Mucosa of descending colon (tissue), 3 donors: ENCODE measurements at regions not wholly inside any gene's neighbourhood (a gene's known extent, or its start where the extent isn't known, plus 50 kb on each side); places are given as distances from the start of the nearest gene placed in this dataset.

Source experiments
- ATAC-seq: fragments of 200-7000 bp; cut with Tn5 transposase; one replicate; pipeline ENCODE4 v1.9.1; 2020; ENCODE audit warnings: mild to moderate bottlenecking, moderate library complexity
- DNase-seq, 3 donors: peaks; one replicate each; pipeline ENCODE4 v3.0.0-alpha.2; 2020
- H3K36me3 ChIP-seq: fragments of 200-600 bp; one replicate; pipeline ENCODE4 v1.8.0; 2021; ENCODE audit warnings: low read depth, mild to moderate bottlenecking
- H3K4me1 ChIP-seq: fragments of 200-600 bp; one replicate; pipeline ENCODE4 v1.8.0; 2021; ENCODE audit warnings: low read depth, mild to moderate bottlenecking
- H3K4me3 ChIP-seq: fragments of 200-600 bp; one replicate; pipeline ENCODE4 v1.8.0; 2021; ENCODE audit warnings: mild to moderate bottlenecking
- H3K9me3 ChIP-seq: fragments of 200-600 bp; one replicate; pipeline ENCODE4 v1.8.0; 2021; ENCODE audit warnings: mild to moderate bottlenecking
- CTCF ChIP-seq: fragments of 200-600 bp; IDR thresholded peaks from one replicate; pipeline ENCODE4 v1.8.0; 2022; ENCODE audit warnings: antibody characterized with exemption, mild to moderate bottlenecking
- intact Hi-C, 2 donors: fragments of 100-400 bp; cut with DNase I in 1 of 2; cut with micrococcal nuclease in 1 of 2; formaldehyde crosslinking; loops; one replicate each; pipeline versions ENCODE4 v1.11.0 to v1.11.1; 2022; cut with DNase I, micrococcal nuclease
- donor health status: DM: no; HTN: no; CAD: no; lungs with moderate emphysema.
- donor health status: DM: no; HTN: no; CAD: no.
- donor health status: DM: no; HTN: yes; CAD: no.

GRCh38 chr10:78481842-78482241 is 448.2 kb downstream of the RPS24 start:
- no peak overlapping the region for H3K4me3 ChIP-seq
- H3K4me1 ChIP-seq: no peaks in the 10 kb centered on the region
- DNase-seq (no peak), ATAC-seq (no peak)
- TF ChIP-seq CTCF: no peak
- no peaks in the 10 kb centered on the region for H3K9me3 ChIP-seq
- intact Hi-C loops: no loop called here
- no peaks in the 10 kb centered on the region for H3K36me3 ChIP-seq

GRCh38 chr10:78483641-78484040 is 450.0 kb downstream of the RPS24 start:
- Histone ChIP-seq H3K9me3 (no peaks in the 10 kb centered on the region), H3K4me3 (no peak overlapping the region), H3K4me1 (no peaks in the 10 kb centered on the region), H3K36me3 (no peaks in the 10 kb centered on the region)
- DNase-seq: no peak
- no peak for ATAC-seq
- intact Hi-C loops: no loop called here
- no peak for TF ChIP-seq CTCF

- H3K4me3 ChIP-seq: no peak overlapping the region
- no peak for ATAC-seq
- intact Hi-C loops: no loop called here
- H3K9me3 ChIP-seq: no peaks in the 10 kb centered on the region
- DNase-seq: no peak
- TF ChIP-seq CTCF: no peak
- H3K36me3 ChIP-seq: no peaks in the 10 kb centered on the region
- no peaks in the 10 kb centered on the region for H3K4me1 ChIP-seq
Measured at GRCh38 chr10:78489034-78489433, 455.4 kb downstream of the RPS24 start.

GRCh38 chr10:78491812-78492211 is 458.1 kb downstream of the RPS24 start:
- H3K9me3 ChIP-seq: no peaks in the 10 kb centered on the region
- intact Hi-C loops: no loop called here
- no peaks in the 10 kb centered on the region for H3K36me3 ChIP-seq
- no peaks in the 10 kb centered on the region for H3K4me1 ChIP-seq
- no peak overlapping the region for H3K4me3 ChIP-seq
- no peak for TF ChIP-seq CTCF
- ATAC-seq (peak; percentile 65), DNase-seq (no peak)

- ATAC-seq: no peak
- no peak for DNase-seq
- no peak for TF ChIP-seq CTCF
- Histone ChIP-seq H3K4me3 (no peak overlapping the region), H3K9me3 (no peaks in the 10 kb centered on the region), H3K36me3 (no peaks in the 10 kb centered on the region), H3K4me1 (no peaks in the 10 kb centered on the region)
- intact Hi-C loops: no loop called here
Measured at GRCh38 chr10:78492424-78492823, 458.8 kb downstream of the RPS24 start.

GRCh38 chr10:78494179-78494578 is 460.5 kb downstream of the RPS24 start:
- H3K36me3 ChIP-seq: no peaks in the 10 kb centered on the region
- ATAC-seq (no peak), DNase-seq (no peak)
- no peaks in the 10 kb centered on the region for H3K4me1 ChIP-seq
- H3K4me3 ChIP-seq: no peak overlapping the region
- TF ChIP-seq CTCF: no peak
- intact Hi-C loops: no loop called here
- H3K9me3 ChIP-seq: no peaks in the 10 kb centered on the region
